Sciatic nerve (tissue), 2 donors: ENCODE measurements at regions not wholly inside any gene's neighbourhood (a gene's known extent, or its start where the extent isn't known, plus 50 kb on each side); places are given as distances from the start of the nearest gene placed in this dataset.
"Not testable (repeated sequence)": the region's sequence is repeated elsewhere in the genome, so short reads cannot be mapped to it uniquely, and the experiment has no call there.

Source experiments
- ATAC-seq: fragments of 200-7000 bp; cut with Tn5 transposase; one replicate; pipeline ENCODE4 v1.9.1; 2020; ENCODE audit warnings: mild to moderate bottlenecking, moderate library complexity
- DNase-seq: peaks from one replicate; pipeline ENCODE4 v3.0.0-alpha.2; 2020; ENCODE audit warnings: low spot score
- intact Hi-C: fragments of 100-400 bp; cut with DNase I; formaldehyde crosslinking; loops from one replicate; pipeline ENCODE4 v1.14.2; 2022
- donor health status: DM: no; HTN: no; CAD: no.
- donor health status: DM: no; HTN: no; CAD: no.

DNA sequence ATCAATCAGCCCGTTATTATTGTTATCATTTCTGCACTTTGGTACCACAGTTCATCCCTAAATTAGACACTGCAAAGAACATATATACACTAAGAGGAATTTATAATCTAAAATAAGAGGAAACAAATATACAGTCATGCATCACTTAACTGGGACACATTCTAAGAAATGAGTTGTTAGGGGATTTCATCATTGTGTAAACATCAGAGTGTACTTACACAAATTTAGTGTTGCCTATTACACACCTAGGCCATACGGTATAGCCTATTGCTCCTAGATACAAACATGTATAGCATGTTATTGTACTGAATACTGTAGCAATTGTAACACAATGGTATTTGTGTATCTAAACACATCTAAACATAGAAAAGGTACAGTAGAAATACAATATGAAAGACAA lies 190.5 kb downstream of the BMP4 start:
- ATAC-seq (no peak), DNase-seq (no peak)
- intact Hi-C loops, result no loop called here

DNA sequence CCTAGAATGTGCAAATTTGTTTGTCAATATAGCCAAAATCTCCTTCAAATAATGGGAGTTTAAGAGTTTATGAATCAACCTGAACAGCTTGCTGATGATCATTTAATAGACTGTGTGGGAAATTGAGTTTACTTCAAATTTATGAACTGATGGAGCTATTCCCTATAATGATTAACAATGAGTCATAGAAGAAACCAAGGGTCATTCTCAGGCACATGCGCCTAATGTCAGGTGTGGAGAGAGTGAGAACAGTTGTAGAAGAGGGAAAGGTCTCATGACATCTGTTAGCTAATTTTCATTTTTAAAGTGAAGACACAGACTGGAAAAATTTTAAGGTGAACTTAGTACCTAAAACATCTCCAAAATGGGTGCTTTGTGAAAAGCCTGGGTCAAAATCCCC lies 191.8 kb downstream of the BMP4 start:
- no peak for ATAC-seq
- intact Hi-C loops, result no loop called here
- DNase-seq, result no peak

- no peak for DNase-seq
- intact Hi-C loops, result no loop called here
- ATAC-seq, result no peak
Measured at GRCh38 chr14:53758141-53758540, 198.5 kb downstream of the BMP4 start.

DNA sequence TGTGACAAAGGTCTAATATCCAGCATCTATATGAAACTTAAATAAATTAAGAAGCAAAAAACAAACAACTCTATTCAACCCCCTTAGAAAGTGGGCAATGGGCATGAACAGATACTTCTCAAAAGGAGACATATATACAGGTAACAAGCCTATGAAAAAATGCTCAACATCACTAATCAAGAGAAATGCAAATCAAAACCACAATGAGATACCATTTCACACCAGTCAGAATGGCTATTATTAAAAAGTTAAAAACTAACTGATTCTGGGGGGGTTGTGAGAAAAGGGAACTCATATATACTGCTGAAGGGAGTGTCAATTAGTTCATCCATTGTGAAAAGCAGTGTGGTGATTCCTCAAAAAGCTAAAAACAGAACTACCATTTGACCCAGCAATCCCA lies 198.9 kb downstream of the BMP4 start:
- ATAC-seq, result no peak
- intact Hi-C loops, result no loop called here
- DNase-seq, result no peak

GRCh38 chr14:53751650-53752049 lies 205.0 kb downstream of the BMP4 start:
- ATAC-seq (no peak), DNase-seq (no peak)
- intact Hi-C loops, result no loop called here

GRCh38 chr14:53748691-53749090 lies 207.9 kb downstream of the BMP4 start:
- intact Hi-C loops, result no loop called here
- DNase-seq (no peak), ATAC-seq (no peak)

GRCh38 chr14:53744857-53745256 lies 211.8 kb downstream of the BMP4 start:
- no peak for DNase-seq
- ATAC-seq, result no peak
- intact Hi-C loops, result no loop called here

DNA sequence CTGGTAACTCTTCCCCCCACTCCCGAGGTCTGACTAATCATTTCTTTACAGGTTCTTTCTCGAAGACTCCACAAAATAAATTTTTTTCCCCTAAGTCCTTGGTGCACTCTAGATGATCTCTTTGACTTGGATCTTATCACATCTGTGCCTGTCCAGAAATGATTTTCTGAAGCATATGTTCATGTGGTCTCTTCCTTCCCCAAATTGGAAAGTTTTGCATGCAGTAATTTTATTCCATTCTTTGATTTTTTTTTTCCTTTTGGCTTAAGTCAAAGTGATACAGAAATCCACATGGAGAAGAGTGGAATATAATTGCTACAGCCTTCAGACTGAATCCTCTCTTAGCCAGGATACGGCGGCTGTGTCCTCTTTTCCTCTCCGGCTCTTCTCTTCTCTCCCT lies 213.3 kb downstream of the BMP4 start:
- no peak for DNase-seq
- no peak for ATAC-seq
- intact Hi-C loops, result no loop called here

GRCh38 chr14:53742233-53742620 lies 214.4 kb downstream of the BMP4 start:
- no peak for ATAC-seq
- intact Hi-C loops, result no loop called here

GRCh38 chr14:53741479-53742232 lies 215.0 kb downstream of the BMP4 start:
- ATAC-seq (no peak), DNase-seq (no peak)
- intact Hi-C loops, result no loop called here

More at GRCh38 chr14:53742233-53742620, 214.4 kb downstream of the BMP4 start:
- no peak for DNase-seq

- DNase-seq (no peak), ATAC-seq (no peak)
- intact Hi-C loops, result no loop called here
Measured at GRCh38 chr14:53740570-53740969, 216.1 kb downstream of the BMP4 start.

DNA sequence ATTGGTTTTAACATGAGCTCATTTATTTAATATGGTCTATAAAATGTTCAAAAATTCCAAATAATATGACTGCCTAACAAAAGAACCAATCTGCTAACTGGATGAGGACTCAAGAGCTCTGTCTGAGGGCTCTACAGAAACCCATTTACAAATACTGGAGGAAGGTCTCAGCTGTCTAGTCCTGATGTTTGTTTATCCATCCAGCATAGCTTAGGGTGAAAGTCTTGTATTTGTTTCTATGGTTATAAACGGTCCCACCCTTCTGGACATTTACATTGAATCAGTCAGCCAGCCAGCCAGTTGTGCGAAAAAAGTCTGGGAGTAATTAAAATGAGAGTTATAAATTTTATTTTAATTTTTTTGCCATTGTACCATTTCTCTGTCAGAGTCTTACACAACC lies 220.7 kb downstream of the BMP4 start:
- no peak for DNase-seq
- intact Hi-C loops, result no loop called here

DNA sequence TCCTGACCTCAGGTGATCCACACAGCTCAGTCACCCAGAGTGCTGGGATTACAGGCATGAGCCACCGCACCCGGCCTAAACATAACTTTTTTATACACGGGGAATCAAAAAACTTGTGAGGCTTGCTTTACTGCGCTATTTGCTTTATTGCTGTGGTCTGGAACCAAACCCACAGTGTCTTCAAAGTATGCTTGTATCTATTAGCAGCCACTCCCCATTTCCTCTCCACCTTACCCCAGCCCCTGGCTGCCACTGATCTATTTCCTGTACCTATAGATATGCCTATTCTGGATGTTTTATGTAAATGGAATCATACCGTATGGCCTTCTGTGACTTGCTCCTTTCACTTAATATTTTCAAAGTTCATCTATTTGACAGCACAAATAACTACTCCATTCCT lies 233.4 kb downstream of the BMP4 start:
- intact Hi-C loops, result no loop called here
- DNase-seq (no peak), ATAC-seq (no peak)

More for the DNA sequence above, 220.7 kb downstream of the BMP4 start:
- ATAC-seq, result no peak

DNA sequence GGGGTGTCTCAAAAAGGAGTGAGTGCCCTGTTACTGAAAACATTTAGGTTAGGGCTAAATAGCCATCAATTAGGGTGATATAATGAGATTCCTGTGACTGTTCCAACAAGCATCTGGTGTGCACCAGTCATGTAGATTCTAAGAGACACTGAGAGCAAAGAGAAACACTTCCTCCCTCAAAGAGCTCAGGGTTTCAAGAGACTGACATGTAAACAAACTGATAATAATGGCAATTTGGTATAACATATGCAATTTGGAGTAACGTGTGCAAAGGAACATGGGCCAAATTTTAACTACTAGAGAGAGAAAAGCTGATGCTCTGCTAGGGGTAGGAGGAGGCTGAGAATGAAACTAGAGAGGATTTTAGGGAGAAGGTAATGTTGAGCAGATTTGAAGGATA lies 237.1 kb downstream of the BMP4 start:
- DNase-seq (no peak), ATAC-seq (no peak)
- intact Hi-C loops, result loop anchor here (5.0 kb wide), 1 partner anchor 157 kb away; no protein-coding TSS in a partner anchor

DNA sequence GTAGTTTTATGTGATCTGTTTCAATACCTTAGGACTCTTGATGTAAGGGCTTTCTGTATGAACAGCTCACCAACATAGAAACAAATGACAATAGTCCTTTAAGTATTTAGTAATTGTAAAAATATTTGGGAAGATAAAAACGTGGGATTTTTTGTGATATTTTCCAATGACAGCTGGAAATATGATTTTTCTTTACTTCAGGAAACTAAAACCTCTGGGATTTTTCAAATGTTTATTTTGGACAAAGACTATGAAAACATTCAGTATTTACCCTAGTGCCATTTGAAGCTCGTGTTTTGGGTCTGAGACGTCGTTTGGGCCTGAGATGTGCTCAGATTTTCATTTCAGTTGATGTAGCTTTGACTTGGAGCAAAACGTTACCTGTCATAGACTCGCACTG lies 240.0 kb downstream of the BMP4 start:
- intact Hi-C loops, result loop anchor here (5.0 kb wide), 1 partner anchor 154 kb away; no protein-coding TSS in a partner anchor
- DNase-seq (no peak), ATAC-seq (no peak)

GRCh38 chr14:53715193-53715721 lies 241.4 kb downstream of the BMP4 start:
- ATAC-seq (peak; percentile 78), DNase-seq (no peak)
- intact Hi-C loops, result loop anchor here (5.0 kb wide), 1 partner anchor 153 kb away; no protein-coding TSS in a partner anchor

GRCh38 chr14:53714495-53715192 lies 242.0 kb downstream of the BMP4 start:
- intact Hi-C loops, result loop anchor here (5.0 kb wide), 1 partner anchor 152 kb away; no protein-coding TSS in a partner anchor
- DNase-seq (no peak), ATAC-seq (no peak)

- ATAC-seq, DNase-seq, intact Hi-C loops: not testable (repeated sequence)
Measured at GRCh38 chr14:53712901-53713300, 243.7 kb downstream of the BMP4 start.

DNA sequence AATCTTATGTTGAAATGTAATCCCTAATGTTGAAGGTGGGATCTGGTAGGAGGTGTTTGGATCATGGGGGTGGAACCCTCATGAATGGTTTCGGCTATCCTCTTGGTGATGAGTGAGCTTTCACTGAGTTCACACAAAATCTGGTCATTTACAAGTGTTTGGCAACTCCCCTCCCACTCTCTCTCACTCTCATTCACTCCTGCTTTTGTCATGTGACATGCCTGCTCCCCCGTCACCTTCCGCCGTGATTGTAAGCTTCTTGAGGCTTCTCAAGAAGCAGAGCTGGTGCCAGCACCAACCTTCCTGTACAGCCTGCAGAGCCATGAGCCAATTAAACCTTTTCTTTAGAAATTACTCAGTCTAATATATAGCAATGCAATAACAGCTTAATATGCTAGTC lies 245.4 kb downstream of the BMP4 start:
- intact Hi-C loops, result no loop called here
- ATAC-seq, result no peak
- DNase-seq, result no peak

DNA sequence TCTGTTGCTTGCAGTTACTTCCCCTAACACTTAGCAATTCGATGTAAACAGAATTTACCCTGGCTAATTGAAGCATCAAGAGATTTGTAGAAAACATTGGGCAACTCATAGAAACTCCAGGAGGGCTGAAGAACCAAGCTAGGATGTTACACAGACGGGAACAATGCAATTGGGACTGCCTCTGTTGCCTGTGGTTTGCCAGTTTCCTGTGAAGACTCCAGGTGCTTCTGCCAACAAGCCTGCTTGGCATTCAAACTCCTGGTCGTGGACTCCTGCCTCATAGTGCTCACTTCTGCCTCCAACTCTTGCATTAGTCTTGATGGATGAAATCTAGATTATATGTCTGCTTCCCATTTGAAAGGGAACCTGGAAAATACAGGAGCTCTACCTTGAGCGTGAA lies 246.0 kb downstream of the BMP4 start:
- no peak for DNase-seq
- ATAC-seq, result no peak
- intact Hi-C loops, result no loop called here
